22Rv1 (cell line): ENCODE measurements at regions not wholly inside any gene's neighbourhood (a gene's known extent, or its start where the extent isn't known, plus 50 kb on each side); places are given as distances from the start of the nearest gene placed in this dataset.

Experiments used
- H3K27ac ChIP-seq: fragments of 450-650 bp; 2 replicates; pipeline ENCODE4 v1.5.1; 2017
- CTCF ChIP-seq: fragments of 450-650 bp; IDR thresholded peaks from 2 replicates; pipeline ENCODE4 v1.5.1; 2017; ENCODE audit warnings: mild to moderate bottlenecking
- ZFX ChIP-seq: fragments of 450-650 bp; IDR thresholded peaks from 2 replicates; pipeline ENCODE4 v1.6.1; 2017; ENCODE audit warnings: antibody characterized with exemption, borderline replicate concordance

- TF ChIP-seq ZFX: no peak
- TF ChIP-seq CTCF: no peak
Observed at GRCh38 chr1:83028467-83028866, 970.5 kb downstream of the TTLL7 start.

GRCh38 chr1:83027511-83027910 is 971.4 kb downstream of the TTLL7 start:
- TF ChIP-seq ZFX: no peak
- H3K27ac ChIP-seq: no peak overlapping the region

More at GRCh38 chr1:83028467-83028866, 970.5 kb downstream of the TTLL7 start:
- no peak overlapping the region for H3K27ac ChIP-seq

- H3K27ac ChIP-seq: no peak overlapping the region
- TF ChIP-seq ZFX (no peak), CTCF (no peak)
Observed at GRCh38 chr1:83026745-83027144, 972.2 kb downstream of the TTLL7 start.

- no peak overlapping the region for H3K27ac ChIP-seq
- TF ChIP-seq CTCF (no peak), ZFX (no peak)
Observed at GRCh38 chr1:83024251-83024767, 974.6 kb downstream of the TTLL7 start.

- TF ChIP-seq ZFX (no peak), CTCF (no peak)
Observed at GRCh38 chr1:83023212-83023611, 975.7 kb downstream of the TTLL7 start.

GRCh38 chr1:83022206-83022605 is 976.7 kb downstream of the TTLL7 start:
- peak overlapping the region; percentile 47; the same call in 1 of the 2 replicates for H3K27ac ChIP-seq
- TF ChIP-seq ZFX: no peak
- no peak for TF ChIP-seq CTCF

More at GRCh38 chr1:83023212-83023611, 975.7 kb downstream of the TTLL7 start:
- peak overlapping the region; percentile 47 for H3K27ac ChIP-seq

- no peak overlapping the region for H3K27ac ChIP-seq
- TF ChIP-seq CTCF (no peak), ZFX (no peak)
Observed at GRCh38 chr1:83017701-83018100, 981.2 kb downstream of the TTLL7 start.

GRCh38 chr1:83017276-83017675 is 981.7 kb downstream of the TTLL7 start:
- H3K27ac ChIP-seq: no peak overlapping the region
- TF ChIP-seq ZFX: no peak
- no peak for TF ChIP-seq CTCF
